ENCODE measurements at regions not wholly inside any gene's neighbourhood (a gene's known extent, or its start where the extent isn't known, plus 50 kb on each side); places are given as distances from the start of the nearest gene placed in this dataset.

DNA sequence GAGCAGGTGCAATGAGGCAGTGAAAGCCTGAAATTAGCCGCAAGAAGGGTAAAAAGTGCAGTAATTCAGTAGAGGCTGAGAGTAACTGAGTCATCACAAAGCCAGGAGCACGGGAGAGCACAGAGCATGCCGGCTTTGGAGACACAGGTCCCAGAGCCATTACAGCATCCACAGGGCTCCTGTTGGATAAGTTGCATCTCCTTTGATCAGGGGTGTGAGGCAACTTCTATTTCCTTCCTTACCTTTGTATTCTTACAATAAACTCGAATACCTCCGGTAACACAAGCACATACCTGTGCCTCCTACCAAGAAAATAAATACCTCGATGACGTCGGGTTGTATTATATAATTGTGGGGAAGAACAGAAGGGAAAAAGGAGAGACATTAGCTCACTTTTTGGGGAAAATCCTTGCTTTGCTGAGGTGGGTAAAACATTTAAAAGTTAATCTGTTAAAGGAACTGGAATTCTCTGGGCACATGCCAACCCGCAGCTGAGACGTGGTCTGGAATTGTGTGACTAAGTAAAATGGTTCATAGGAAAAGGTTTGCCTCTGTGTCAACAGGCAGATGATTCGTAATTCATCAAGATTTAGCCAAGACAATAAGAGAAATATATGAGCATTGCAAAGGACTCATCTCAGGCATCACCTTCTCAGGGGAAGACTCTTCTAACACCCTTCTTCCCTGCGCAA lies 360.7 kb upstream of the ZFP64 start:
- ATAC-seq (ENCODE audit: poor library complexity) (no peak), DNase-seq (no peak)
- intact Hi-C loops (cut with DNase I): no loop called here

- no peak for DNase-seq
- intact Hi-C loops (cut with DNase I): no loop called here
- ATAC-seq (ENCODE audit: poor library complexity): no peak
Measured at GRCh38 chr20:52542131-52542530, 350.6 kb upstream of the ZFP64 start.

GRCh38 chr20:52540509-52540908 lies 348.9 kb upstream of the ZFP64 start:
- intact Hi-C loops (cut with DNase I): no loop called here
- DNase-seq: no peak
- no peak for ATAC-seq (ENCODE audit: poor library complexity)

GRCh38 chr20:52539891-52540290 lies 348.3 kb upstream of the ZFP64 start:
- DNase-seq: no peak
- no peak for ATAC-seq (ENCODE audit: poor library complexity)
- intact Hi-C loops (cut with DNase I): no loop called here

- ATAC-seq (ENCODE audit: poor library complexity): no peak
- intact Hi-C loops (cut with DNase I): no loop called here
- DNase-seq: no peak
Measured at GRCh38 chr20:52536841-52537400, 345.3 kb upstream of the ZFP64 start.

- ATAC-seq (ENCODE audit: poor library complexity) (no peak), DNase-seq (no peak)
- intact Hi-C loops (cut with DNase I): no loop called here
Measured at GRCh38 chr20:52536040-52536439, 344.5 kb upstream of the ZFP64 start.

GRCh38 chr20:52534616-52535015 lies 343.0 kb upstream of the ZFP64 start:
- intact Hi-C loops (cut with DNase I): no loop called here
- no peak for DNase-seq
- ATAC-seq (ENCODE audit: poor library complexity): no peak

- no peak for DNase-seq
- intact Hi-C loops (cut with DNase I): no loop called here
Measured at GRCh38 chr20:52533401-52533800, 341.8 kb upstream of the ZFP64 start.

DNA sequence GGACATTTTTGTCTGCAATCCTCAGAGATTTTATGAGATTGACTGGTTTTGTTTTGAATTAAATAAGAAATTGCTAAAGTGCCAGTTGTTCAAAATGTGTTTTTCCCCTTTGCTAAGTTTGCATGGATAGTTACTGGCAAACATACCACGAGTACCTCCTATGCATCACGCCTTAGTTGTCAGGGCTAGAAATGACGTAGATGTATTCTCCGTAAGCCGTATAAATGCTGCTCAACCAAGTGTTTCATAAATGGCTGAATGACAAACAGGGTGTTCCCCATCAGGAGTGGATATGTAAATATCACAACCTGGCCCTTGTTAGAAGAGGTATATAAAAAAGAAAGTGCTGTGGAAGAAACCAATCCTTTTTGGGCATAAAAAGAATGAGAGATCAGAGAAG lies 341.1 kb upstream of the ZFP64 start:
- DNase-seq (no peak), ATAC-seq (ENCODE audit: poor library complexity) (no peak)
- intact Hi-C loops (cut with DNase I): no loop called here

More at GRCh38 chr20:52533401-52533800, 341.8 kb upstream of the ZFP64 start:
- no peak for ATAC-seq (ENCODE audit: poor library complexity)

DNA sequence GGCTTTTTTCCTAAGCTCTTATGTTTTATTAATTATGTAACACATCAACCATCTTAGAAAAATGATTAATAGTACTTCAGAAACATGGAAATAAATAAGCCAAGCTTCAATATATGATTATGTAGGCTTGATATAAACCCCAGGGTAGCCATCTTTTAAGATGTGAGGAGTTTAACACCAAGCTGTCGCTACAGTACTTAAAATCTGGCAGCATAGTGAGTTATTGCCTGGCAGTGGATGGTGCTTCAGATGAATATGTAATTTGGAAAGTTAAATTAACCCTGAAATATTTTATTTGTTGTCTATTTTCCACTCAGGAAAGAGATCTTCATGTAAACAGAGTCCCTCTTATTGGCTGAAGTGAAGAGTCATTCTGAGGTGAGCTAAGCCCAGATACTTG lies 339.0 kb upstream of the ZFP64 start:
- DNase-seq (no peak), ATAC-seq (ENCODE audit: poor library complexity) (no peak)
- intact Hi-C loops (cut with DNase I): no loop called here

DNA sequence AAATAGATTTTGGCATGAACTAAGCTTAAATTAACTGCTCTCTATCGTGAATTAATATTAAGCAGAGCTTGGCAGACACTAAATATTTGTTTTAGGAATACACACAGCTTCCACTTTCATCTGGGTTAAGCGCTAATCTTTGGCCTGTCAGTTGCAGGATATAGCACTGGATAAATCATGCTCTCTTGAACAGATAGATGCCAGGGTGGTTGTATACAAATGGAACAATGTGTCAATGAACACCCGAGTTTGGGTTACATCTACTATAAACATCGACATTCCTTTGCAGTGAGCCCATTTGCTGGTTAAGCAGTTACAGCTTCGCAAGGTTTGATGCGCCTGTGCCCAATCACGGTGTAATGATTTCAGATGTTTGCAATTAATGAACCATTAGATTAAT lies 338.2 kb upstream of the ZFP64 start:
- no peak for ATAC-seq (ENCODE audit: poor library complexity)
- intact Hi-C loops (cut with DNase I): no loop called here
- DNase-seq: no peak

- DNase-seq (no peak), ATAC-seq (ENCODE audit: poor library complexity) (no peak)
- intact Hi-C loops (cut with DNase I): no loop called here
Measured at GRCh38 chr20:52524861-52525260, 333.3 kb upstream of the ZFP64 start.

DNA sequence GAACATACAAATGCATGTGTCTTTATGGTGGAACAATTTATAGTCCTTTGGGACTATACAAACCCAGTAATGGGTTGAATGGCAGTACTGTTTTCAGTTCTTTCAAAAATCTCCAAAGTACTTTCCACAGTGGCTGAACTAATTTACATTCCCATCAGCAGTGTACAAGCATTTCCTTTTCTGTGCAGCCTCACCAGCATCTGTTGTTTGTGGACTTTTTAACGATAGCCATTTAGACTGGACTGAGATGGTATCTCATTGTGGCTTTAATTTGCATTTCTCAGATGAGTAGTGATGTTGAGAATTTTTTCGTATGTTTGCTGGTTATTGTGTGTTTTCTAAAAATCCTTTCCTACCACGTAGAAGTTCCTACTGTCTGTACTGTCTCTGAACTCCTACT lies 327.2 kb upstream of the ZFP64 start:
- intact Hi-C loops (cut with DNase I): no loop called here
- DNase-seq (no peak), ATAC-seq (ENCODE audit: poor library complexity) (no peak)

DNA sequence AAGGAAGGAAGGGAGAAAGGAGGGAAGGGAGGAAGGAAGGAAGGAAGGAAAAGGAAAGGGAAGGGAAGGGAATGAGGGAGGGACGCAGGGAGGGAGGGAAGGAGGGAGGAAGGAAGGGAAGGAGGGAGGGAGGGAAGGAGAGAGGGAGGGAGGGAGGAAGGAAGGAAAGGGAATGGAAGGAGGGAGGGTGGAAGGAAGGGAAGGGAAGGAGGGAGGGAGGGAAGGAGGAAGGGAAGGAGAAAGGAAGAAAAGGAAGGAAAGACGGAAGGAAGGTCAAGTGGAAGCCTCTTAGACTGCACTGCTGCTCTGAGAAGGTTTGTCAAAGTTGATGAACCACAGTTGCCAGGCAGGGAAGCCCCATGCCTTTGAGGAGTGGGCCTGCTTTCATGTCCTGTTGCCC lies 324.3 kb upstream of the ZFP64 start:
- no peak for DNase-seq
- ATAC-seq (ENCODE audit: poor library complexity): no peak
- intact Hi-C loops (cut with DNase I): no loop called here

DNA sequence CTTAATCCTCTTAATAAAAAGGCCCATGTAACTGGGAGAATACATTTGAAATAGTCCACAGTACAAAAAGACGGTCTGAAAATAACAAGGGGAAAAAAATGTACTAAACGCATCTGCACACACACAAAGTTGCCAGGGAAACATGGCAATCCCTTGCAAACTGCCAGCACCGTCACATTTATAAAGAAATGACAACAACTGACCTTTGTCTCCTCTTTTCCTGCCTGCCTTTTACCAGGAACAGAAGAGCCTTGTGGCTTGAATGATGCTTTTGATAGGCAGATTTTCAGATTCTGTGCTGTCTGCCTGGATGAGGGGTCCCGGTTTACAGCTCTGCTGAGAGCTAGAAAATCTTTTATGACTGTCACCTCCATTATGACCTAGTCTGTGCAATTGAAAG lies 308.6 kb upstream of the ZFP64 start:
- ATAC-seq (ENCODE audit: poor library complexity): no peak
- intact Hi-C loops (cut with DNase I): no loop called here
- DNase-seq: no peak

GRCh38 chr20:52497731-52498130 lies 306.2 kb upstream of the ZFP64 start:
- DNase-seq: no peak
- ATAC-seq (ENCODE audit: poor library complexity): no peak
- intact Hi-C loops (cut with DNase I): no loop called here

DNA sequence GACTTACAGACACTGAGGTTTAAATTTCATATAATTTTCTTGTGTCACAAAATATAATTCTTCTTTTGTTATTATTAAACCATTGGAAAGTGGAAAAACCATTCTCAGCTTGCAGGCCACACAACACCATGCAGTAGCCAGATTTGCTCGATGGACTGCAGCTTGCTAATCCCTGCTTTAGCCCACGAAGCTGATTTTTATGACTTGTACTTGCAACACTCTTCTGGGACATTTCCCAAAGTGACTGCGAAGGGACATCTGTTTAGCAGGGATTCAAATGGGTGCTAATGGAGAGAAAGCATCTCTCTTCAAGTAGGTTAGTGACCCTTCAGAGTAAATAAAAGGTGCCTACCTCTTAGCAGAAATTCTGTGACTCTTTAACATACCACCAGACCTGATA lies 304.6 kb upstream of the ZFP64 start:
- ATAC-seq (ENCODE audit: poor library complexity) (no peak), DNase-seq (no peak)
- intact Hi-C loops (cut with DNase I): no loop called here

DNA sequence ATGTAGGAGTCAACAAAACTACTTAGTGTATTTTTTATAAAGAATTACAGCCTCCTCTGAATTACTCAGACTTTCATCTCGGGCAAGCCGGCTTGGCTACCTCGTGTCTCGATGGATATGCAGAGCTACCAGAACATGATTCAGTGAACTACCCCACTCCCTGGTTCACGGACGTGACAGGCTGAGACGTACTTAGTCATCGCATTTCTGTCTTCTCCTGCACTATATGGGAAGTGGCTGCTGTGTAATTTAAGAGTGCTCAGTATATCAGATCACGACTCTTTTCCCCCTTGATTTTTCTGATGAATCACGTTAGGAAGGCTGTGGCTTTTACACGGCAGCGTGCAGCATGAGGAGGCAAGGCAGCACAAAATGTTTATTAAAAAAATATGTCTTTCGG lies 302.7 kb upstream of the ZFP64 start:
- intact Hi-C loops (cut with DNase I): no loop called here
- DNase-seq: no peak
- peak; percentile 18 for ATAC-seq (ENCODE audit: poor library complexity)

DNA sequence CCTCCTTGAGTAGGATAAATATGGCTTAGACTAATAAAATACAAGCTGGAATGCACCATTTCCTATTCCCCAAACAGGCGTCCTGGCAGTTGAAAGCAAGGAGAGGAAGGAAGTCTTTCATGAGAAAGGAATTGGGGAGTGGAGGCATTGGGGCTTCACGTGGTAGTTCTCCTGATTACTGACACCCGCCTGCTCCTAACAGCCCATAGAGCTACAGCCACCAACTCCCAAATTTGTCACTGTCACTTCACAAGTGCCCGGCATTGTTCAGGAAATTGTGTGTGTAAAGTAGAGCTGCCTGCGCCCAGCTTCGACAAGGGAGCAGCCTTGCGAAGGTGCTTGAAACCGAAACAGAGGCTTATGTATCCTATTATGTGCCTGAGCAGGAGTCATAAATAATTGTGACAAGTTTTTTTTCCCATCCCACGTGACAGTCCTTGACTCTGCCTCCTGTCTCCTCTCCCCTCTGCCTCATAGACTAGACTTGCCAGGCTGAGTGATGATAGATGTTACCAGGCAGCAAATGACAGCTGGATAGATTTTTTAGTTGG lies 301.7 kb upstream of the ZFP64 start:
- intact Hi-C loops (cut with DNase I): no loop called here
- peak; percentile 34 for ATAC-seq (ENCODE audit: poor library complexity)
- no peak for DNase-seq

DNA sequence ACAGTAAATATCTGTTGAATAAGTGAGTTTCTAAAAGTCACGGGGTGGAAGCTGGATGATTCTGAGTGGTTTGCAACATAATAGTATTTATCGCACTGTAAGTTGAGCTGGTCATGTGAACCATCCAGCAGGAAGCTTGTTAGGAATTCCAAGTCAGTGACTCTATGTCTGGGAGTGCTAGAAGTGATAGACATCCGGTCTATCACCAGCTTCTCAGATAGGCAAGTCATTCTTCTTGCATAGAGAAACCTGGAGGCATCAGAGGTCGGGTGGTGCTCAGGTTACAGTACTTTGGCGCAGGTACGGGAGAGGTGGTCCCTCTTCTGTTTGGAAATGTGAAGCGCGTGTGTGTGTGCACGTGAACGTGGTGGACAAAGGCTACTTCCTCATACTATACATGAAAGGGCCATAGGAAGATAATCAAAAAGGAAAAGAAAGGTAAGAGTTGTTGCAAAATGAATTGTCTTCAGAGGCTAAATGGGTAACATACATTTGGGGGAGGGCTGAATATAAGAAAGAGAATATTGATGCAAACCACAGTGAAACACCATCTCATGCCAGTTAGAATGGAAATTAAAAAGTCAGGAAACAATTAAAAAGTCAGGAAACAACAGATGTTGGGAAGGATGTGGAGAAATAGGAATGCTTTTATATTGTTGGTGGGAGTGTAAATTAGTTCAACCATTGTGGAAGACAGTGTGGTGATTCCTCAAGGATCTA lies 299.3 kb upstream of the ZFP64 start:
- ATAC-seq (ENCODE audit: poor library complexity) (no peak), DNase-seq (no peak)
- intact Hi-C loops (cut with DNase I): no loop called here
